ENCODE measurements at regions not wholly inside any gene's neighbourhood (a gene's known extent, or its start where the extent isn't known, plus 50 kb on each side); places are given as distances from the start of the nearest gene placed in this dataset.

DNA sequence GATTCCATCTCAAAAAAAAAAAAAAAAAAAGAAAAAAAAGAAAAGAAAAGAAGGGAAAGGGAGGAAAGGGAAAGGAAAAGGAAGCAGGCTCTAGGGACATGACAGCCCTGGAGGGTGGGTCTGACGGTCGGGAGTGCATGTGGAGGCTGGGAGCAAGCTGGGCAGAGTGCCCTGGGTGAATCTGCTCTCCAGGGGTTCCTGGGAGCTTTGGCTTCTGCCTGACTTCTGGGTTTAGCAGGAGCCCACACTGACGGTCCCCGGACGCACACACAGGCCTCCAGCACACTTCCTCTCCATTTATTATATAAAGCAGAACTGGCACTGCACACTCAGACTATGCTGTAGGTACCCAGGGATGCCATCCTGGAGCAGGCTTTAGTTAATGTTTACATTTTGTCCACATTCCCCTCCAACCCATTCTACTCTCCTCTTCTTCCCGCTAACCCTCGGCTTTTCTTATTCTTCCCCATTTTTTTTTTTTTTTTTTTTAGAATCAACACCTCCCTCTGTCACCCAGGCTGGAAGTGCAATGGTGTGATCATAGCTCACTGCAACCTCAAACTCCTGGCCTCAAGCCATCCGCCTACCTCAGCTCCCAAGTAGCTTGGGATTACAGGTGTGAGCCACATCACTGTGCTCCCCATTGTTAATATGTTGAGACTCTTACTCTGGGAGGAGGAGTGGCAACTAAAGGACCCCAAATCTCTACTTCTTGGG is 151.1 kb upstream of the SLC1A4 start:
- H2BK12ac ChIP-seq (ENCODE audit: low read depth, low read length), result no peak overlapping the region
- H3K56ac ChIP-seq (replicated peaks; ENCODE audit: insufficient read length, low read depth, low read length), result no peak overlapping the region
- no peaks in the 10 kb centered on the region for H3K36me3 ChIP-seq (ENCODE audit: control insufficient read depth in 2 of 4, insufficient read depth in 4 of 4, low read length in 3 of 4)
- no peak overlapping the region for H2BK120ac ChIP-seq (replicated peaks; ENCODE audit: low read depth, low read length)
- 83 to 100% methylated on average over 2 to 8 of the region's 8 CpGs for WGBS, 2 experiments (ENCODE audit: extremely low coverage in 1 of 2, insufficient coverage in 1 of 2, insufficient read length in 1 of 2, insufficient replicate concordance in 2 of 2, low coverage in 1 of 2, low lambda C conversion rate in 2 of 2, missing lambda C conversion rate in 1 of 2)
- no peak overlapping the region for H2AK5ac ChIP-seq (ENCODE audit: low read depth, low read length)
- H3K9me3 ChIP-seq (ENCODE audit: insufficient read depth in 2 of 2, low read depth in 1 of 2, low read length in 1 of 2), result no peaks in the 10 kb centered on the region
- H4K20me1 ChIP-seq (replicated peaks in 1 of 2; ENCODE audit: control insufficient read depth in 1 of 2, insufficient read depth in 2 of 2, low read length in 2 of 2), result no peaks in the 10 kb centered on the region
- H3K4ac ChIP-seq (replicated peaks; ENCODE audit: insufficient read length, low read depth, low read length), result no peak overlapping the region
- H3K27me3 ChIP-seq (replicated peaks in 1 of 4; ENCODE audit: control insufficient read depth in 3 of 4, extremely low read depth in 1 of 4, insufficient read depth in 3 of 4, low read length in 3 of 4), result no peaks in the 10 kb centered on the region; a peak in 1 of 7 replicates
- H4K5ac ChIP-seq (ENCODE audit: insufficient read length, low read depth, low read length), result no peak overlapping the region
- no peaks in the 10 kb centered on the region for H3K79me2 ChIP-seq (ENCODE audit: control insufficient read depth in 1 of 2, insufficient read depth in 2 of 2, low read length in 2 of 2)
- no peaks in the 10 kb centered on the region for H3K79me1 ChIP-seq (ENCODE audit: low read depth, low read length)
- no peak overlapping the region for H4K8ac ChIP-seq (ENCODE audit: extremely low read depth, insufficient read depth, low read length)
- no peaks in the 10 kb centered on the region for H3K4me1 ChIP-seq (replicated peaks in 1 of 4; ENCODE audit: control insufficient read depth in 3 of 4, insufficient read depth in 4 of 4, low read length in 3 of 4)
- no peak overlapping the region for H3K4me3 ChIP-seq (ENCODE audit: extremely low read depth in 1 of 4, insufficient read depth in 2 of 4, low read depth in 3 of 4, low read length in 4 of 4)
- TF ChIP-seq SAP30 (IDR thresholded peaks at IDR 0.05; ENCODE audit: insufficient read depth, insufficient replicate concordance, low read length) (no peak), SP2 (IDR thresholded peaks at IDR 0.05; ENCODE audit: low read length) (no peak)
- CTCF ChIA-PET (ENCODE audit: partially characterized antibody), result interaction anchor here (0.7 to 1.2 kb wide), 4 partner anchors 21 to 210 kb away, joined by 3 read pairs; no protein-coding TSS in a partner anchor
- no peak overlapping the region for H3K27ac ChIP-seq (ENCODE audit: low read depth, low read length)
- no peak for DNase-seq (ENCODE audit: low read depth in 1 of 2, low spot score in 2 of 2)
- no peak overlapping the region for H2BK15ac ChIP-seq (ENCODE audit: low read length)
- no peak overlapping the region for H2BK5ac ChIP-seq (ENCODE audit: low read depth, low read length)
- H2BK20ac ChIP-seq (ENCODE audit: low read length), result no peak overlapping the region
- POLR2A ChIA-PET (ENCODE audit: partially characterized antibody), result interaction anchor here (0.5 to 1.0 kb wide), 2 partner anchors 14 to 54 kb away, joined by 3 read pairs; no protein-coding TSS in a partner anchor
- no peak for FAIRE-seq
- no peak overlapping the region for H4K91ac ChIP-seq (replicated peaks; ENCODE audit: insufficient read length, low read length)
- H3K18ac ChIP-seq (ENCODE audit: extremely low read depth, low read length), result no peak overlapping the region; the same call in 1 of the 2 replicates
- H3K4me2 ChIP-seq (ENCODE audit: insufficient read depth in 1 of 2, low read depth in 2 of 2, low read length in 2 of 2), result no peak overlapping the region
- H3K23me2 ChIP-seq (ENCODE audit: low read depth, low read length), result no peaks in the 10 kb centered on the region
- no peak overlapping the region for H3K9ac ChIP-seq (replicated peaks in 1 of 4; ENCODE audit: extremely low read depth in 1 of 4, low read depth in 3 of 4, low read length in 3 of 4)
- H3K14ac ChIP-seq (ENCODE audit: insufficient read length), result no peak overlapping the region
- no peak overlapping the region for H3K23ac ChIP-seq (ENCODE audit: insufficient read length)
- no peak overlapping the region for H2AFZ ChIP-seq (ENCODE audit: low read length)

All from H1 (cell line).